ENCODE measurements at regions not wholly inside any gene's neighbourhood (a gene's known extent, or its start where the extent isn't known, plus 50 kb on each side); places are given as distances from the start of the nearest gene placed in this dataset.

DNA sequence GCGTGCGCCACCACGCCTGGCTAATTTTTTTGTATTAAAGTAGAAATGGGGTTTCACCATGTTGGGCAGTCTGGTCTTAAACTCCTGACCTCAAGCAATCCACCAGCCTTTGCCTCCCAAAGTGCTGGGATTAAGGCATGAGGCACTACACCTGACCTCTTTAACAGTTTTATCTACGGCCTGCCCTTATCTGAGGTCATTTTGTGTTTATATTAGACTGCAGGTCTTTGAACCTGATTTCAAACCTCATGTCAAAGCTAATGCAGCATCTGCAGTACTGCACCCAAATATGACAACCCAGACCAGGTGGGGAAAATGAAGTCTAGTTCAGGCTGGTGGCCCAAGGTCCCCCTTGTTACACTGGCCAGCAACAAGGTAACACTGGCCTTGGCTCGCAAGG lies 89.3 kb upstream of the ARMC2 start:
- H3K27ac ChIP-seq (ENCODE audit: low read depth, low read length), result no peak overlapping the region
- H3K9ac ChIP-seq (ENCODE audit: low read length), result no peak overlapping the region
- no peak overlapping the region for H3K4me3 ChIP-seq (ENCODE audit: low read length)
- no peaks in the 10 kb centered on the region for H3K4me1 ChIP-seq (ENCODE audit: control insufficient read depth, insufficient read depth, low read length)
- H3K27me3 ChIP-seq (ENCODE audit: control insufficient read depth, insufficient read depth, low read length), result peaks cover 2% of the 10 kb centered on the region
- H3K36me3 ChIP-seq (ENCODE audit: control insufficient read depth, insufficient read depth, low read length), result no peaks in the 10 kb centered on the region

DNA sequence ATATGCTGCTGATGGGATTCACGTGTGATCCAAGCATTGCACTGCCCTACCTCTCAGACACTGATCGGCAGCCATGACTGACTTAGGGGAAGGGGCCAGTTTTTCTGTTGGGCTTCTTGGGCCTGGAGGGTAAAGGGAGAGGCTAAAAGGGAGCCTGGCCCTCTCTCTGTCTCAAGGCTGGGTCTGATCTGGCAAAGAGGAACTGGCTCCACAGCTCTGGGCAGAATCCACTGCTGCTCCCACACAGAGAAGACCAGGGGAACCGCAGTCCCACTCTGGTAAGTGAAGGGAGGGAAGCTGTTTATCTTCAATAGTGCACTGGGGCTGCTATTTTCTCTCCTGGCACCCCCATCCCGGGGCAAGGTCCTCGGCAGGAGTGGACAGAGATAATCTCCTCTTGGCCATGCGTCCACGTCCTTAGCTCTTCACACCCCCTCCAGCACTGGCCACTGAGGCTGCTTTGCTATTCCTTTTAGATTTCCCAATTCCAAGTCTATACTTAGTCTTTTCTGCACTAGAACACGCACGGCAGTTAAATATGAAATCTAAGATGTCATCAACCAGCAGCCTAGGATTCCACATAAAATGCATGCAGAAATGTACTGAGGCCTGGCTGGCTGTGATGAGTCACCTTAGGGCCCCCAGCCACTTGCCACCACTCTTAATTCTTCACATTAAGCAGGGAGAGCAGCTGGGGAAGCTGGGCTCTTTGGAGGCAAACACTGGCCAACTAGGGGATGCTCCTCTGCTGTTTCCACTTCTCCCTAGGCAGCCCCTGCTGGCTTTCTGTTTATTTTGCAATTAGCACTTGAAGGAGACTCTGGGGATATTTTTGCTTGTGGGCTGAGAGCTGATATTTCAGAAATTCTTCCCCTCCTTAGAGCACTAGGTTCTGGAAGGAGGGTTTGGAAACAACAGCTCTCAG lies 87.8 kb upstream of the ARMC2 start:
- Histone ChIP-seq H3K4me1 (ENCODE audit: control insufficient read depth, insufficient read depth, low read length) (no peaks in the 10 kb centered on the region), H3K27ac (ENCODE audit: low read depth, low read length) (no peak overlapping the region), H3K27me3 (ENCODE audit: control insufficient read depth, insufficient read depth, low read length) (peaks cover 2% of the 10 kb centered on the region), H3K4me3 (ENCODE audit: low read length) (no peak overlapping the region), H3K36me3 (ENCODE audit: control insufficient read depth, insufficient read depth, low read length) (no peaks in the 10 kb centered on the region), H3K9ac (ENCODE audit: low read length) (no peak overlapping the region)

DNA sequence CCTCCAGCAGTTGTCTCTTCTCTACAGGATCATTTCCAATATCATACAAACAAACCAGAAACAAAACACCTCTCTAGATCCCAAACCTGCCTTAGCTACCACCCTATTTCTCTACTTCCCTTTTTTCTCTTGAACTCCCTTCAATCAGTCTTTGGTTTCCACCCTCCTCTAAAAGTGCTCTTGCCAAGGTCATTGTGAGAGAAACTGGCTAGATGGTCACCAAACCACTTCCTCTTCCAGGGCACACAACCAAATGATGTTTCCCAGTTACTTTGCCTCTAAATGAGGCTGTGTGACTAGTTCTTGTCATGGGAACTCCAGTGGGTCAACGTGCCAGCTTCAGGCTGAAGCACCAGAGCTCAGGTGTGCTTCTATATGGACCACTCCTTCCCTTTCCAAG lies 85.8 kb upstream of the ARMC2 start:
- Histone ChIP-seq H3K27ac (ENCODE audit: low read depth, low read length) (no peak overlapping the region), H3K27me3 (ENCODE audit: control insufficient read depth, insufficient read depth, low read length) (peaks cover 2% of the 10 kb centered on the region), H3K4me1 (ENCODE audit: control insufficient read depth, insufficient read depth, low read length) (no peaks in the 10 kb centered on the region), H3K36me3 (ENCODE audit: control insufficient read depth, insufficient read depth, low read length) (no peaks in the 10 kb centered on the region), H3K4me3 (ENCODE audit: low read length) (no peak overlapping the region), H3K9ac (ENCODE audit: low read length) (no peak overlapping the region)

DNA sequence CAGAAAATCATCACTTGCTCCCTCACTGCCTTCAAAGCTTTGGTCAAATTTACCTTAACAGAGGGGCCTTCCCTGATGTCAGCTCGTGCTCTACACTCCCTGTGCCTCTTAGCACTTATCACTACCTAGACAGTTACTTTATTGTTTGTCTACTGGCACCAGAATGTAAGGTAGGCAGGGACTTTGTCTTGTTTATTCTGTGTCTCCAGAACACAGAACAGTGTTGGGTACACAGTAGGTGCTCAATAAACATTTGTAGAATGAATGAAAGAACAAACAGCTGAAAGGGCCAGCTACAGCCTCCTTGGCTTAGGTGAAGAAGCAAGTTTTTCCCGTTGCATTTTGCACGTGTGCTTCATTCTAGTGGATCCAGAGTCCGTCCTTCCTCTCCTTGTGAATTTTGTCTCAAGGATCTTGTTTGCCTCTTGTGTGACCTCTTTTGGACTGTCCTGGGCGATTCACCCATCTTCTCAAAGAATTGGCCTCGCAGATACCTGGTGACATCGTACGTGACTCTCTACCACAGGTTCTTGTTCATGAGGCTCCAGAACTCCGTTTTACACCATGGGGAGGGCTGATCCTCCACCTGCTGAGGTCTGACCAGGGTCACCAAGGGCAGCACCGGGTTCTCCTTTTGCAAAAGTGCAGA lies 84.2 kb upstream of the ARMC2 start:
- Histone ChIP-seq H3K27me3 (ENCODE audit: control insufficient read depth, insufficient read depth, low read length) (peaks cover 2% of the 10 kb centered on the region), H3K4me1 (ENCODE audit: control insufficient read depth, insufficient read depth, low read length) (no peaks in the 10 kb centered on the region), H3K27ac (ENCODE audit: low read depth, low read length) (no peak overlapping the region), H3K4me3 (ENCODE audit: low read length) (no peak overlapping the region), H3K9ac (ENCODE audit: low read length) (no peak overlapping the region), H3K36me3 (ENCODE audit: control insufficient read depth, insufficient read depth, low read length) (no peaks in the 10 kb centered on the region)

DNA sequence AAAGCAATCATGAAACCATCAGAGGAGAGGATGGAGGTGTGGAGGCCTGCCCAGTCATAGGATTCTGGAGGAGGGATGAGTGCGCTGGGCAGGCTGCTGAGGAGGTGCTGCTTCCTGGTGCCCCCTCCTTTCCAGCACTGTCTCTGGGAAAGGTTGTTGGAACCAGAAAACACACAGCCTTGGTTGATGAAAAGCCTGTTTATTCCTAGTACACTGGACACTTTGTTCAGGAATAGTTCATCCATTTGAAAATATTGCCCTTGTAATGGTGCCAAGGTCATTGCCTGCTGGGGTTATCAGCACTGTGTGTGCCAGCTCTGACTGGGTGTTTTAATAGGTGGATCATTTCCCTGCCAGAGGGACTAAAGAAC lies 83.7 kb upstream of the ARMC2 start:
- Histone ChIP-seq H3K9ac (ENCODE audit: low read length) (no peak overlapping the region), H3K27me3 (ENCODE audit: control insufficient read depth, insufficient read depth, low read length) (peaks cover 2% of the 10 kb centered on the region), H3K36me3 (ENCODE audit: control insufficient read depth, insufficient read depth, low read length) (no peaks in the 10 kb centered on the region), H3K4me1 (ENCODE audit: control insufficient read depth, insufficient read depth, low read length) (no peaks in the 10 kb centered on the region), H3K27ac (ENCODE audit: low read depth, low read length) (no peak overlapping the region), H3K4me3 (ENCODE audit: low read length) (no peak overlapping the region)

DNA sequence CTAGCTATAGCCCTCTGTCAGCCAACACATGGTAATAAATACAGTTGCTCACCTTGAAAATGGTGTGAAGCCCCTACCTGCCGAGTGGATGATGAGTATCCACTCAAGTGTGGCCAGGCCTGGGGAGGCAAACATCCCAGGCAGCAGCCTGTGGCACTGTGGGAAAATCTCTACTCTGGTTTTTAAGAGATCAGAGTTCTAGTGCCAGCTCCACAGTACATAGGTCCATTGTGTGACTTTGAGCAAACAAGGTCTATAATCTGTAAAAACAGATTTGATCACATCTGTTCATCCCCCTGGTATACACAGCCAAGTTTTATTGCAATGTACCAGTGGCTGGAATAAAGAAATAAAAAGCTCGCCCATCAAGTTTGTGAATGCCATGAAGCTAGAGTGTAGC lies 82.7 kb upstream of the ARMC2 start:
- no peak overlapping the region for H3K27ac ChIP-seq (ENCODE audit: low read depth, low read length)
- H3K36me3 ChIP-seq (ENCODE audit: control insufficient read depth, insufficient read depth, low read length), result no peaks in the 10 kb centered on the region
- H3K4me1 ChIP-seq (ENCODE audit: control insufficient read depth, insufficient read depth, low read length), result no peaks in the 10 kb centered on the region
- H3K27me3 ChIP-seq (ENCODE audit: control insufficient read depth, insufficient read depth, low read length), result no peaks in the 10 kb centered on the region
- no peak overlapping the region for H3K9ac ChIP-seq (ENCODE audit: low read length)
- H3K4me3 ChIP-seq (ENCODE audit: low read length), result no peak overlapping the region

DNA sequence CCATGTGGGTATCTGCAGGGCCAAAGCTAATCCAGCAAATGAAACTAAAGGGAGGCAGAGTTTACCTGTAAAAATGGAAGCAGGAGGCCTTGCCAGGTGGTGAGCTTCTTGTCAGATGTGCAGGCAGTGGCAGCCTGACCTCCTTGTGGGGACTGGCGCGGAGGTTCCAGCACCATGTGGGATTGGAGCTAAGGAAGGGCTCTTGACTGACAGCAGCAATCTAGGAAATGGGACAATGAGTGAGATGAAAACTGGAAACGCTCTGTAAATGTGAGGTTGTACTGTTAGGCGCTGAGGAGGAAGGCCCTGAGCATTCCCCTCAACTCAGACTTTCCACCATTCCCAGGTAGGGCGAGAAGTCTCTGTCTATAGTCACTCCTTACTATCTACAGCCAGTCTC lies 81.8 kb upstream of the ARMC2 start:
- Histone ChIP-seq H3K4me1 (ENCODE audit: control insufficient read depth, insufficient read depth, low read length) (no peaks in the 10 kb centered on the region), H3K27me3 (ENCODE audit: control insufficient read depth, insufficient read depth, low read length) (no peaks in the 10 kb centered on the region), H3K27ac (ENCODE audit: low read depth, low read length) (no peak overlapping the region), H3K4me3 (ENCODE audit: low read length) (no peak overlapping the region), H3K9ac (ENCODE audit: low read length) (no peak overlapping the region), H3K36me3 (ENCODE audit: control insufficient read depth, insufficient read depth, low read length) (no peaks in the 10 kb centered on the region)

DNA sequence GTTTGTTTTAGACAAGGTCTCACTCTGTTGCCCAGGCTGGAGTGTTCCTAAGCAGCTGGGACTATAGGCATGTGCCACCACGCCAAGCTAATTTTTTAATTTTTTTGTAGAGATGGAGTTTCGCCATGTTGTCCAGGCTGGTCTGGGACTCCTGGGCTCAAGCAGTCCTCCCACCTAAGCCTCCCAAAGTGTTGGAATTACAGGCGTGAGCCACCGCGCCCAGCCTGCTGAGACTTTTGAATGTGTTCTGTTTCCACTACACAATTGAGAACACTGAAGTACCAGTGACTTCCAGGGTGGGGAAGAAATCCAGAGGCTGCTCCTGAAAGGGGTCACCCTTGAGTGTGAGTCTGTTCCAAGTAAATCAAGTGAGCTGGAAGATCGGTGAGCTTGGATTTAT lies 81.3 kb upstream of the ARMC2 start:
- H3K27ac ChIP-seq (ENCODE audit: low read depth, low read length), result no peak overlapping the region
- no peak overlapping the region for H3K4me3 ChIP-seq (ENCODE audit: low read length)
- no peak overlapping the region for H3K9ac ChIP-seq (ENCODE audit: low read length)
- no peaks in the 10 kb centered on the region for H3K27me3 ChIP-seq (ENCODE audit: control insufficient read depth, insufficient read depth, low read length)
- no peaks in the 10 kb centered on the region for H3K36me3 ChIP-seq (ENCODE audit: control insufficient read depth, insufficient read depth, low read length)
- H3K4me1 ChIP-seq (ENCODE audit: control insufficient read depth, insufficient read depth, low read length), result no peaks in the 10 kb centered on the region

DNA sequence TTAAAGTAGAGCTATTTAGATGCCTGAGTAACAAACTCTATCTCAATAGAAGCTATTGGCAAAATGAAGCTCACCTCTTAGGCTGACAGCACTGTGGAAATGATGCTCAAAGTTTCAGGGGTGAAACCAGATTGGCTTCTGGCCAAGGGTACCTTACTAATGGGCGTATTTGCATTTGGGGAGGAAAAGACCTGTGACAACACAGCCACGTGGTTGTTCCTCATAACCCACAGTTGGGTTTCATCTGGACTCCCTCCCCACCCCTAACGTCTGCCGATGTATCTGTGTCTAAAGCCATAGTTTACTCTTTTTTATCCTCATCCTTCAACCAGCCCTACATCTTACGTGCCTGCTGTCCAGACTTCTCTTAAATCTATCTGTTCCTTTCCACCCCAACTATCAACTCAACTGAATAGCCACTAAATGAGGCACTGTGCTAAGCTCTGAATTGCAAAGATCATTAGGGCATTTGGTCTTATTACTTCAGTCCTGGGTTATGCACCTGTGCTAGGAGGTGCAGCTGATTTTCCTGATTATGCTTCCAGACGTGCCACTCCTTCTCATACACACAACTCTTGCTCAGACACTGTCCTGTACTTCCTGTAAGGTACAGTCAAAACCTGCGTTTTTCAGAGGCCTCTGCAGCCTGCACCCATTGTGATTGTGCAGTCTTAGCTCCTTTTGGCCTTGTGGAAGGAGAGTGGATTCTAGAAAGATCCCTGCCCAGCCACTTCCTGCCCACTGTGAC lies 80.6 kb upstream of the ARMC2 start:
- H3K4me1 ChIP-seq (ENCODE audit: control insufficient read depth, insufficient read depth, low read length), result no peaks in the 10 kb centered on the region
- no peaks in the 10 kb centered on the region for H3K36me3 ChIP-seq (ENCODE audit: control insufficient read depth, insufficient read depth, low read length)
- H3K27me3 ChIP-seq (ENCODE audit: control insufficient read depth, insufficient read depth, low read length), result no peaks in the 10 kb centered on the region
- H3K27ac ChIP-seq (ENCODE audit: low read depth, low read length), result no peak overlapping the region
- no peak overlapping the region for H3K4me3 ChIP-seq (ENCODE audit: low read length)
- no peak overlapping the region for H3K9ac ChIP-seq (ENCODE audit: low read length)

DNA sequence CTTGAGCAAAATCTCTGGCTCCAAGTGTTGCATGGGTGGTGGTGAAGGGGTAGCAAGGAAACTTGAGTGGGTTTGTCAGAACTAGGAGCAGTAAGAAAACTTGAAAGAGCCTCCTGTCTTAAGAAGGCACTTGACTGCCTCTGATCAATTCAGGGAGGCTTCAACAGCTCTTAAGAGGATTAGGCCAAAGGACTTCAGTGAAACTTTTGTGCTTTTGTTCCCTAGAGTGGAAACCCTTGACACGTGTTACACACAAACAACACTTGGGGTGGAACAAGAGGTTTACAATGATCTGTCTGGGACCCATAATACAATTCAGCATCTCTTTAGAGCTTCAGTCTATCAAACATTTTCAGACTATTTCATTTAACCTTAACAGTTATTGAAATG lies 80.1 kb upstream of the ARMC2 start:
- Histone ChIP-seq H3K36me3 (ENCODE audit: control insufficient read depth, insufficient read depth, low read length) (no peaks in the 10 kb centered on the region), H3K27ac (ENCODE audit: low read depth, low read length) (no peak overlapping the region), H3K4me1 (ENCODE audit: control insufficient read depth, insufficient read depth, low read length) (no peaks in the 10 kb centered on the region), H3K9ac (ENCODE audit: low read length) (no peak overlapping the region), H3K4me3 (ENCODE audit: low read length) (no peak overlapping the region), H3K27me3 (ENCODE audit: control insufficient read depth, insufficient read depth, low read length) (no peaks in the 10 kb centered on the region)

DNA sequence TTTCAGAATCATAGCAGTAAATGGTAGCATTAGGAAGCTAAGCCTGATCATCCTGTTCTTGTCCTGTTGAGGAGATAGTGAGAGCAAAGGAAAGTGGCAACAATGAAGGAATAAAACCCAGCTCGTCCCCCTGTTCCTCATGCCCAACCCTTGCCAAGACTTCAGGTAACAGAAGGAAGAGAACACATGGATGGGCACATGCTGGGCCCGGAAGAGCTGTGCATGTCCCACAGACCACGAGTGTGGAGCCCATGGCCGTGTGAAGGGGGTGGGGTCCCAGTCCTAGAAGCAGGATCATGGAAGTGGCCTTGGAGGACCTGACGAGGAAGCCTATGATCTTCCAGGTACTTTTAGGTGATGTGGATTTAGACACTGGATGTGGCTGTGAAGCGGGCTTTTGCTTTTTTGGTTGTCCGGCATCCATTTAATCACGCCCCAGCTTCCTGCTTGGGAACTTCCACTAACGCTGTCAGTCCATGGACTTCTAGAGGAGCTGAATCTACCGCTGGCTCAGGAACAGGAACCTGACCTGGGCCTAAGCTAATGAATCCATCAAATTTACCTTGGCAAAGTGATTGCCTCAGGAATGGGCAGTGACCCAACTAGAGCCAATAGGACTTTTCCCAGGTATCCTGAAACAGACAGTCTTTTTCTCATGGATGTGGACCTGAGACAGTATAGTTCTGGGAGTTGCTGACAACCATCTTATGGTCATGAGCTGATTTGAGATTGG lies 79.3 kb upstream of the ARMC2 start:
- Histone ChIP-seq H3K27ac (ENCODE audit: low read depth, low read length) (no peak overlapping the region), H3K4me1 (ENCODE audit: control insufficient read depth, insufficient read depth, low read length) (no peaks in the 10 kb centered on the region), H3K4me3 (ENCODE audit: low read length) (no peak overlapping the region), H3K36me3 (ENCODE audit: control insufficient read depth, insufficient read depth, low read length) (no peaks in the 10 kb centered on the region), H3K9ac (ENCODE audit: low read length) (no peak overlapping the region), H3K27me3 (ENCODE audit: control insufficient read depth, insufficient read depth, low read length) (no peaks in the 10 kb centered on the region)

DNA sequence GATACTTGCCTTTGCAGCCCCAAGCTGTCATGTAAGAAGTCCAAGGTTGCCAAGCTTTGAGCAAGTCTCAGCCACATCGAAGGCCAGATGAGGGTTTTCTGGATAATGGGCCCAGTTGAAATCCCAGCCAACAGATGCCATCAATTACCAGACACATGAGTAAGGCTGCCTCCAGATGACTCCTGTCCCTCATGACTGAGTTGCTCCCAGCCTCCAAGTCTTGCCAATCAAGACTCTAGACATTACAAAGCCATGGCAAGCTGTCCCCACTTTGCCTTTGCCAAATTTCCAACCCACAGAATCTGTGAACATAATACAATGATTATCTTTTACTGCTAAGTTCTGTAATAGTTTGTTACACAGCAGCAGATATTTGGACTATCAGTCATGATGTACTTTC lies 76.8 kb upstream of the ARMC2 start:
- Histone ChIP-seq H3K4me1 (ENCODE audit: control insufficient read depth, insufficient read depth, low read length) (no peaks in the 10 kb centered on the region), H3K36me3 (ENCODE audit: control insufficient read depth, insufficient read depth, low read length) (no peaks in the 10 kb centered on the region), H3K27me3 (ENCODE audit: control insufficient read depth, insufficient read depth, low read length) (no peaks in the 10 kb centered on the region), H3K27ac (ENCODE audit: low read depth, low read length) (no peak overlapping the region), H3K4me3 (ENCODE audit: low read length) (no peak overlapping the region), H3K9ac (ENCODE audit: low read length) (no peak overlapping the region)

All from rectal smooth muscle tissue (tissue), 1 donor.